Neutrophil (primary cell): ENCODE measurements at regions not wholly inside any gene's neighbourhood (a gene's known extent, or its start where the extent isn't known, plus 50 kb on each side); places are given as distances from the start of the nearest gene placed in this dataset.

Source experiments
- H3K27ac ChIP-seq: fragments of 200-600 bp; sonication (generic); 2 replicates; pipeline ENCODE4 v1.5.1; 2016; ENCODE audit warnings: mild to moderate bottlenecking, moderate library complexity
- H3K27me3 ChIP-seq: fragments of 200-600 bp; sonication (generic); 2 replicates; pipeline ENCODE4 v1.6.0; 2016; ENCODE audit warnings: mild to moderate bottlenecking
- H3K36me3 ChIP-seq: fragments of 200-600 bp; sonication (generic); 2 replicates; pipeline ENCODE4 v1.5.1; 2017
- H3K4me1 ChIP-seq, 2 experiments: fragments of 200-600 bp in 1 of 2; sonication (generic) in 1 of 2; 1 replicate in 1 of 2; 2 replicates in 1 of 2; pipeline versions ENCODE4 v1.5.1 to v1.6.1; 2013 to 2016; ENCODE audit warnings: low read depth in 1 of 2, low read length in 1 of 2, mild to moderate bottlenecking in 1 of 2, moderate library complexity in 1 of 2; ENCODE audit not compliant: control insufficient read depth in 1 of 2, insufficient read depth in 1 of 2
- H3K4me3 ChIP-seq, 2 experiments: fragments of 200-600 bp in 1 of 2; sonication (generic) in 1 of 2; 1 replicate in 1 of 2; 2 replicates in 1 of 2; pipeline ENCODE4 v1.5.1; 2013 to 2016; ENCODE audit warnings: low read depth in 1 of 2, low read length in 1 of 2, mild to moderate bottlenecking in 1 of 2, moderate library complexity in 1 of 2
- H3K9me3 ChIP-seq: fragments of 200-600 bp; sonication (generic); 2 replicates; pipeline ENCODE4 v1.5.1; 2016
- CTCF ChIP-seq: fragments of 200-600 bp; sonication (generic); IDR thresholded peaks from 2 replicates; pipeline ENCODE4 v1.5.1; 2016; ENCODE audit warnings: antibody characterized with exemption

- Histone ChIP-seq H3K27ac (no peak overlapping the region), H3K4me3 (no peak overlapping the region)
- no peak for TF ChIP-seq CTCF
These were observed 767.7 kb downstream of the PCDH17 start for GRCh38 chr13:58399263-58399662.

GRCh38 chr13:58406545-58406944, 775.0 kb downstream of the PCDH17 start:
- no peaks in the 10 kb centered on the region for H3K27me3 ChIP-seq
- no peaks in the 10 kb centered on the region for H3K9me3 ChIP-seq
- no peaks in the 10 kb centered on the region for H3K36me3 ChIP-seq
- TF ChIP-seq CTCF: no peak
- no peaks in the 10 kb centered on the region for H3K4me1 ChIP-seq
- H3K27ac ChIP-seq: no peak overlapping the region
- no peak overlapping the region for H3K4me3 ChIP-seq

More at GRCh38 chr13:58399263-58399662, 767.7 kb downstream of the PCDH17 start:
- Histone ChIP-seq H3K9me3 (no peaks in the 10 kb centered on the region), H3K36me3 (no peaks in the 10 kb centered on the region), H3K27me3 (no peaks in the 10 kb centered on the region), H3K4me1 (no peaks in the 10 kb centered on the region)

- H3K4me1 ChIP-seq: no peaks in the 10 kb centered on the region
- no peaks in the 10 kb centered on the region for H3K27me3 ChIP-seq
- no peak overlapping the region for H3K4me3 ChIP-seq
- peaks cover 5% of the 10 kb centered on the region for H3K9me3 ChIP-seq
- no peak for TF ChIP-seq CTCF
- H3K27ac ChIP-seq: no peak overlapping the region
- no peaks in the 10 kb centered on the region for H3K36me3 ChIP-seq
These were observed 798.4 kb downstream of the PCDH17 start for GRCh38 chr13:58429917-58430316.

GRCh38 chr13:58434943-58435342, 803.4 kb downstream of the PCDH17 start:
- no peak for TF ChIP-seq CTCF
- Histone ChIP-seq H3K36me3 (no peaks in the 10 kb centered on the region), H3K4me3 (no peak overlapping the region), H3K9me3 (no peaks in the 10 kb centered on the region), H3K27me3 (no peaks in the 10 kb centered on the region), H3K27ac (no peak overlapping the region), H3K4me1 (no peaks in the 10 kb centered on the region)

- H3K4me1 ChIP-seq: no peaks in the 10 kb centered on the region
- H3K27me3 ChIP-seq: no peaks in the 10 kb centered on the region
- no peak overlapping the region for H3K27ac ChIP-seq
- no peak overlapping the region for H3K4me3 ChIP-seq
- no peaks in the 10 kb centered on the region for H3K36me3 ChIP-seq
- no peak for TF ChIP-seq CTCF
- no peaks in the 10 kb centered on the region for H3K9me3 ChIP-seq
These were observed 805.9 kb downstream of the PCDH17 start for GRCh38 chr13:58437427-58437826.

GRCh38 chr13:58446979-58447378, 815.4 kb downstream of the PCDH17 start:
- no peak overlapping the region for H3K4me3 ChIP-seq
- no peaks in the 10 kb centered on the region for H3K27me3 ChIP-seq
- no peaks in the 10 kb centered on the region for H3K36me3 ChIP-seq
- no peak overlapping the region for H3K27ac ChIP-seq
- TF ChIP-seq CTCF: no peak
- H3K4me1 ChIP-seq: no peaks in the 10 kb centered on the region
- H3K9me3 ChIP-seq: no peaks in the 10 kb centered on the region
